BJ (cell line): ENCODE measurements at regions not wholly inside any gene's neighbourhood (a gene's known extent, or its start where the extent isn't known, plus 50 kb on each side); places are given as distances from the start of the nearest gene placed in this dataset.

ENCODE experiments used
- CTCF ChIA-PET: fragments of 350-600 bp; formaldehyde crosslinking; extraction: SDS; loops from one replicate; lab custom pipeline; 2021; ENCODE audit warnings: antibody characterized with exemption, inconsistent platforms; lab: Yijun Ruan, JAX
- POLR2A ChIA-PET: fragments of 300-600 bp; sonication (Branson Sonifier 250); formaldehyde crosslinking; extraction: SDS; loops from one replicate; lab custom pipeline; 2021; ENCODE audit warnings: antibody characterized with exemption; lab: Charles Lee
- DNase-seq: peaks from one replicate; pipeline ENCODE4 v3.0.0-alpha.2; 2011; ENCODE audit warnings: low read depth
- H3K27me3 ChIP-seq: 2 replicates; pipeline ENCODE4 v1.6.0; 2011; ENCODE audit warnings: low read length; ENCODE audit not compliant: control insufficient read depth, insufficient read depth
- H3K36me3 ChIP-seq: 2 replicates; pipeline ENCODE4 v1.5.1; 2011; ENCODE audit warnings: low read length; ENCODE audit not compliant: control insufficient read depth, insufficient read depth
- H3K4me3 ChIP-seq: 2 replicates; pipeline ENCODE4 v1.5.1; 2011; ENCODE audit warnings: low read depth, mild to moderate bottlenecking, control low read depth, low read length
- TF ChIP-seq, protein P1 (sequence below): IDR thresholded peaks from 2 replicates; pipeline ENCODE4 v1.5.1; 2011; ENCODE audit warnings: low read depth, mild to moderate bottlenecking, control low read depth, inconsistent platforms, low read length, moderate library complexity; ENCODE audit not compliant: insufficient read depth

DNA sequence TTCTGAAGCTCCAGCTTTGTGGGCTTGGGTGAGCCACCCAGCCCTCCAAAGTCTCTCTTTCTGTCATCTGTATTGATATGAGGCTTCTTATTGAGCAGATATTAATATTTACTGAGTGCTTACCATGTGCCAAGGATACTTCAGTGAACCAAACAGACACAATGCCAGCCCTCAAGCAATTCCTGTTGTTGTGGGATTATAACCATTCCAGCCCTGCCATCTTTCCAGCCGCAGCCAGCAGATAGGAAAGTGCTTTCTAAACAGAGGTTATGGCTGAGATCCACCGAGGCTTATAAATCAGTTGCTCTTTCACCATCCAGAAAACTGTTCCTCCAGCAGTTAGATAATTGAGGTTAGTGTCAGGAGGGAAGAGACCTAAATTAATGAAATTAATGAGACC is 137.7 kb upstream of the ALDH1B1 start:
- H3K4me3 ChIP-seq: no peak overlapping the region
- H3K36me3 ChIP-seq: no peaks in the 10 kb centered on the region
- DNase-seq: no peak
- POLR2A ChIA-PET: no interaction called here
- peaks cover 1% of the 10 kb centered on the region; the same call in 1 of the 2 replicates for H3K27me3 ChIP-seq
- TF ChIP-seq, protein P1, sequence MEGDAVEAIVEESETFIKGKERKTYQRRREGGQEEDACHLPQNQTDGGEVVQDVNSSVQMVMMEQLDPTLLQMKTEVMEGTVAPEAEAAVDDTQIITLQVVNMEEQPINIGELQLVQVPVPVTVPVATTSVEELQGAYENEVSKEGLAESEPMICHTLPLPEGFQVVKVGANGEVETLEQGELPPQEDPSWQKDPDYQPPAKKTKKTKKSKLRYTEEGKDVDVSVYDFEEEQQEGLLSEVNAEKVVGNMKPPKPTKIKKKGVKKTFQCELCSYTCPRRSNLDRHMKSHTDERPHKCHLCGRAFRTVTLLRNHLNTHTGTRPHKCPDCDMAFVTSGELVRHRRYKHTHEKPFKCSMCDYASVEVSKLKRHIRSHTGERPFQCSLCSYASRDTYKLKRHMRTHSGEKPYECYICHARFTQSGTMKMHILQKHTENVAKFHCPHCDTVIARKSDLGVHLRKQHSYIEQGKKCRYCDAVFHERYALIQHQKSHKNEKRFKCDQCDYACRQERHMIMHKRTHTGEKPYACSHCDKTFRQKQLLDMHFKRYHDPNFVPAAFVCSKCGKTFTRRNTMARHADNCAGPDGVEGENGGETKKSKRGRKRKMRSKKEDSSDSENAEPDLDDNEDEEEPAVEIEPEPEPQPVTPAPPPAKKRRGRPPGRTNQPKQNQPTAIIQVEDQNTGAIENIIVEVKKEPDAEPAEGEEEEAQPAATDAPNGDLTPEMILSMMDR: no peak
- CTCF ChIA-PET: interaction anchor here (1.2 kb wide), 1 partner anchor 11 kb away, joined by 3 read pairs; no protein-coding TSS in a partner anchor

DNA sequence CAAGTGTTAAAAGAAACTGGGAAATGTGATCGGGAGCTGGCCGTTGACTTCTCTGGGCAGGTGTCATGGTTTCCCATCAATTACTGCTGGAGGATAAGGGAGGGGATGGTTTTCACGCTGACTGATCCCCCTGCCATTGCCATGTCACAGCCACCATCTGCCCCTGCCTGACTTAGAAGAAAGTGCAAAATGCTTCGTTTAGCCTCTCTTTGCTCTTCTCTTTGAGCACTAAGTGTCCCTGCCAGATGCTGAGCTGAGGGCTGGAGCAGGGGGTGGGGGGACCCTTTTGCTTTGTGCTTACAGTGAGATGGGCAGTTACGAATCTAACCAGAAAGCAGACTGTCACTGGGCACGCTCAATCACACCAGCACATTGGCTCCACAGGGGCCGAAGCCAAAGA is 138.4 kb upstream of the ALDH1B1 start:
- peaks cover 3% of the 10 kb centered on the region; the same call in 1 of the 2 replicates for H3K27me3 ChIP-seq
- ChIA-PET POLR2A (no interaction called here), CTCF (interaction anchor here (1.2 kb wide), 1 partner anchor 11 kb away, joined by 3 read pairs; no protein-coding TSS in a partner anchor)

DNA sequence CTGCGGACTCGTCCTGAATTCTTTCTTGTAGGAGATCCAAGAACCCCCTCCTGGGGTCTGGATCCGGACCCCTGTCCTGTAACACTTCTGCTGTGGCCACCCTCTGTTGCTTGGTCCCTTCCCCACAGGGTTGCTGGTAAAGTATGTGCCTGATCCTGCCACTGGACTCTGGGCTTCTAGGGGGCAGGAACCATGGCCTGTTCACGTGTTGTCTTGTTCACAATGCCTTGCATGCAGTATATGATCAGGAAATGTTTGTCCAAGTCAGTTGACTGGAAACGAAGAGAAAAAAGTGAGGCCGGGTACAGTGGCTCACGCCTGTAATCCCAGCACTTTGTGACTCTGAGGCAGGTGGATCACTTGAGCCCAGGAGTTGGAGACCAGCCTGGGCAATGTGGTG is 139.3 kb upstream of the ALDH1B1 start:
- Histone ChIP-seq H3K4me3 (no peak overlapping the region), H3K27me3 (peaks cover 3% of the 10 kb centered on the region; the same call in 1 of the 2 replicates), H3K36me3 (no peaks in the 10 kb centered on the region)
- TF ChIP-seq, protein P1: no peak
- POLR2A ChIA-PET: no interaction called here
- no peak for DNase-seq
- CTCF ChIA-PET: interaction anchor here (1.2 kb wide), 1 partner anchor 10 kb away, joined by 3 read pairs; no protein-coding TSS in a partner anchor

More for the DNA sequence above, 138.4 kb upstream of the ALDH1B1 start:
- DNase-seq: no peak
- Histone ChIP-seq H3K36me3 (no peaks in the 10 kb centered on the region), H3K4me3 (no peak overlapping the region)
- TF ChIP-seq, protein P1: no peak

DNA sequence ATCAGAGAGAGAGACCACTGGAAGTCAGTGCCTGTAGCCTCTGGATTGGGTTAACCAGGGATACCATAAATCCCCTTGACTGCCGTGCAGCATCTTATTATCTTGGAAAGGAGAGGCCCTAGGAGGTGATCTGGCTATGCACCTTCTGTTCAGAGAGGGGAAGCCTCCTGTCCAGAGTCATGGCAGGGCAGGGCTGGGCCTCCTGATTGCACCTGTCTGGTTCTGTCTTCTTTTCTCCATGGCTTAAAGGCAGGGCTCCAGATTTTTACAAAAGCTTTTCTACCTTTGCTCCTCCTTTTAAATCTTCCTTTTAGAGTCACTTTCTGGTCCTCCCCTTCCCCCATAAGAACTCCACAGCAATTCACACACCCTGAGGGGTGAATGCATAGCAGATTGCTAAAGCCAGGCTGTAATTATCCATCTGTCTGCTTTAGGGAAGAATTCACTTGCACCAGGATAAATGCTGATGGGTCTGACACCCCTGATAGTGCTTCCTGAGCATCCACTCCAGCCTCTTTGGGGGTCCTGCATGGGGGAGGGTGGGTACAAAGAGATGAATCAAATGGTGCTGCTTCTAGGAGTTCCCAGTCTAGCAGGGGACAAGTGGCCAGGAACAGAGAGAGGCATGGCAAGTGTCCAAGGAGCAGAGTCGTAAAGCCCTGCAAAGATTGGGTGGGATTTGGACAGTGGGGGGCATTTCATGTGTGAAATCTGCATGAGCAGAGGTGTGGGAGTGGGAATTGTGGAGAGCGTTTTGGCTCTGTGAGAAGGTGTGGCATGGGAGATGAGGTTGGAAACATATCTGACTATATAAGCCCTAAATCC is 141.3 kb upstream of the ALDH1B1 start:
- Histone ChIP-seq H3K27me3 (peaks cover 3% of the 10 kb centered on the region), H3K36me3 (no peaks in the 10 kb centered on the region), H3K4me3 (no peak overlapping the region)
- DNase-seq: no peak
- ChIA-PET CTCF (no interaction called here), POLR2A (no interaction called here)
- TF ChIP-seq, protein P1: no peak

DNA sequence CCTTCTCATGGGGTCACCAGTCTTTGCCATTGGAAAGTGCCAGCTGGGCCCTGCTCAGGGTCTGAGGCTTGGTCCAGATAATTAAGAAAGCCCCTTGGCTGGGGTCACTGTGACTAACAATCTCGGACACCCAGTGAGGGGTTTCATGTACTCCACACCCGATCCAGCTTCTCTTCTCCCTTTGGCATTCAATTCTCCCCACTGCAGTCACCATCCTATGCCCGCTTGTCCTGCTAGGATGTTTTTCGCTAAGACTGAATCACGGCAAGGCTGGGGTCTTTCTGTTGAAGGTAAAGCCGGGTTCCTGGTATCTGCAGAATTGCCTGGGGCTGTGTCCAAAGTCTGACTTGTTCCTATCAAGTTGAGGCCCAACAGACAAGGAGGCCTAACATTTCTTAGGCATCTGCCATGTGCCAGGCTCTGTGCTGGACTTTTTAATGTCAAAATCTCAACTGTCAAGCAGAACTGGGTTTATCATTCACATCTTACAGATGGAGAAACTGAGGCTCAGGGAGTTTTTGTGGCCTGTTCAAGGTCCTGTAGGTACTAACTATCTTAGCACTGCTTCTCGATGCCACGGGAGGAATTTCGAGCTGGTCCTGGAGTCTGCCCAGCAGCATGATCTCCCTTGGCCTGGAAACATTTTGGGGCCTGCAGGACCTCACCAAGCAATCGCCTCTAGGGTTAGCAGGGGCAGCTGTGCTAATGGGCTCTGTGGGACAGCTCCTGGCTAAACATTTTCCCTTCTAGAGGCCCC is 142.0 kb upstream of the ALDH1B1 start:
- Histone ChIP-seq H3K27me3 (peaks cover 3% of the 10 kb centered on the region), H3K4me3 (no peak overlapping the region), H3K36me3 (no peaks in the 10 kb centered on the region)
- ChIA-PET POLR2A (no interaction called here), CTCF (no interaction called here)
- DNase-seq: no peak
- TF ChIP-seq, protein P1: no peak
